PC-3 (cell line): ENCODE measurements at regions not wholly inside any gene's neighbourhood (a gene's known extent, or its start where the extent isn't known, plus 50 kb on each side); places are given as distances from the start of the nearest gene placed in this dataset.

Experiments used
- CTCF ChIP-seq: fragments of 300-600 bp; sonication (generic); conservative IDR thresholded peaks from 2 replicates; pipeline ENCODE4 v1.5.1; 2017; ENCODE audit warnings: antibody characterized with exemption, low read depth, mild to moderate bottlenecking, low read length
- EZH2 ChIP-seq: fragments of 300-600 bp; sonication (generic); IDR thresholded peaks from one replicate; pipeline ENCODE4 v1.6.1; 2017; ENCODE audit warnings: antibody characterized with exemption, mild to moderate bottlenecking, low read length; ENCODE audit not compliant: unreplicated experiment
- EZH2phosphoT487 ChIP-seq: fragments of 300-600 bp; sonication (generic); IDR thresholded peaks from 2 replicates; pipeline ENCODE4 v1.6.1; 2018; ENCODE audit warnings: mild to moderate bottlenecking, antibody characterized with exemption, low read length, borderline replicate concordance

- TF ChIP-seq EZH2phosphoT487 (no peak), CTCF (no peak), EZH2 (no peak)
Measured at GRCh38 chrX:40852586-40852985, 117.2 kb upstream of the MED14 start.
